Lung (tissue), 11 donors: ENCODE measurements at regions not wholly inside any gene's neighbourhood (a gene's known extent, or its start where the extent isn't known, plus 50 kb on each side); places are given as distances from the start of the nearest gene placed in this dataset.

Experiments
- ATAC-seq: fragments of 200-7000 bp; cut with Tn5 transposase; one replicate; pipeline ENCODE4 v1.9.1; 2020; ENCODE audit warnings: moderate number of reproducible peaks; ENCODE audit not compliant: insufficient read depth, low FRiP score
- DNase-seq, 3 donors: peaks; one replicate each; pipeline ENCODE4 v3.0.0-alpha.2; 2013 to 2017
- H3K27ac ChIP-seq, 2 donors: one replicate each; pipeline ENCODE4 v1.5.1; 2013; ENCODE audit warnings: mild to moderate bottlenecking in 2 of 2, moderate library complexity in 2 of 2, control low read depth in 1 of 2, inconsistent platforms in 1 of 2, low read depth in 1 of 2, low read length in 1 of 2
- H3K27me3 ChIP-seq, 3 donors: one replicate each; pipeline ENCODE4 v1.5.1; 2013; ENCODE audit warnings: low read length in 2 of 3; ENCODE audit not compliant: control insufficient read depth in 3 of 3, insufficient read depth in 3 of 3
- H3K36me3 ChIP-seq, 4 donors: one replicate each; pipeline ENCODE4 v1.5.1; 2013; ENCODE audit warnings: low read length in 4 of 4, mild to moderate bottlenecking in 1 of 4, moderate library complexity in 1 of 4; ENCODE audit not compliant: control insufficient read depth in 4 of 4, insufficient read depth in 4 of 4
- H3K4me1 ChIP-seq, 5 donors: one replicate each; pipeline ENCODE4 v1.5.1; 2013; ENCODE audit warnings: low read length in 5 of 5, mild to moderate bottlenecking in 2 of 5, moderate library complexity in 1 of 5; ENCODE audit not compliant: control insufficient read depth in 5 of 5, insufficient read depth in 5 of 5
- H3K4me3 ChIP-seq: one replicate; pipeline ENCODE4 v1.5.1; 2013; ENCODE audit warnings: mild to moderate bottlenecking, control low read depth, moderate library complexity
- H3K9ac ChIP-seq, 2 donors: one replicate each; pipeline ENCODE4 v1.5.1; 2013; ENCODE audit warnings: low read length in 2 of 2, control low read depth in 1 of 2; ENCODE audit not compliant: insufficient read depth in 1 of 2
- H3K9me3 ChIP-seq, 4 donors: one replicate each; pipeline ENCODE4 v1.5.1; 2013; ENCODE audit warnings: low read length in 3 of 4, mild to moderate bottlenecking in 1 of 4, moderate library complexity in 1 of 4; ENCODE audit not compliant: control insufficient read depth in 4 of 4, insufficient read depth in 3 of 4
- WGBS, 2 donors: extraction: QIAGEN DNeasy Blood & Tissue Kit; methylation state at CpG; one replicate each; pipeline ENCODE4 v1.1.7; 2013; 5-methylcytosine and 5-hydroxymethylcytosine counted together
- TF ChIP-seq, protein P1 (sequence below): IDR thresholded peaks from 2 replicates; pipeline ENCODE4 v1.5.1; 2012; ENCODE audit warnings: mild to moderate bottlenecking; ENCODE audit errors: control extremely low read depth, extremely low read depth
- donor health status: control.
- donor health status: control.
- donor health status: Bipolar disorder and iron deficiency.
- donor health status: healthy.
- donor health status: DM: yes; HTN: yes; CAD: no.

GRCh38 chr2:52135235-52135634 is 1103.3 kb upstream of the NRXN1 start:
- no peak for DNase-seq
- Histone ChIP-seq H3K9me3 (no peaks in the 10 kb centered on the region), H3K9ac (no peak overlapping the region), H3K27me3 (no peaks in the 10 kb centered on the region), H3K4me3 (no peak overlapping the region), H3K36me3 (no peaks in the 10 kb centered on the region), H3K4me1 (no peaks in the 10 kb centered on the region), H3K27ac (no peak overlapping the region)
- ATAC-seq, result no peak
- 66% methylated on average over 2 of the region's 2 CpGs for WGBS, 2 donors
- TF ChIP-seq, protein P1, sequence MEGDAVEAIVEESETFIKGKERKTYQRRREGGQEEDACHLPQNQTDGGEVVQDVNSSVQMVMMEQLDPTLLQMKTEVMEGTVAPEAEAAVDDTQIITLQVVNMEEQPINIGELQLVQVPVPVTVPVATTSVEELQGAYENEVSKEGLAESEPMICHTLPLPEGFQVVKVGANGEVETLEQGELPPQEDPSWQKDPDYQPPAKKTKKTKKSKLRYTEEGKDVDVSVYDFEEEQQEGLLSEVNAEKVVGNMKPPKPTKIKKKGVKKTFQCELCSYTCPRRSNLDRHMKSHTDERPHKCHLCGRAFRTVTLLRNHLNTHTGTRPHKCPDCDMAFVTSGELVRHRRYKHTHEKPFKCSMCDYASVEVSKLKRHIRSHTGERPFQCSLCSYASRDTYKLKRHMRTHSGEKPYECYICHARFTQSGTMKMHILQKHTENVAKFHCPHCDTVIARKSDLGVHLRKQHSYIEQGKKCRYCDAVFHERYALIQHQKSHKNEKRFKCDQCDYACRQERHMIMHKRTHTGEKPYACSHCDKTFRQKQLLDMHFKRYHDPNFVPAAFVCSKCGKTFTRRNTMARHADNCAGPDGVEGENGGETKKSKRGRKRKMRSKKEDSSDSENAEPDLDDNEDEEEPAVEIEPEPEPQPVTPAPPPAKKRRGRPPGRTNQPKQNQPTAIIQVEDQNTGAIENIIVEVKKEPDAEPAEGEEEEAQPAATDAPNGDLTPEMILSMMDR, result no peak

GRCh38 chr2:52128081-52128480 is 1096.1 kb upstream of the NRXN1 start:
- no peak overlapping the region for H3K27ac ChIP-seq
- no peak overlapping the region for H3K4me3 ChIP-seq
- ATAC-seq (no peak), DNase-seq (no peak)
- no peaks in the 10 kb centered on the region for H3K4me1 ChIP-seq
- 55 to 71% methylated on average over 3 of the region's 3 CpGs for whole genome bisulfite sequencing, 2 donors
- no peaks in the 10 kb centered on the region for H3K27me3 ChIP-seq
- no peaks in the 10 kb centered on the region for H3K36me3 ChIP-seq
- TF ChIP-seq, protein P1, result no peak
- H3K9ac ChIP-seq, result no peak overlapping the region
- no peaks in the 10 kb centered on the region for H3K9me3 ChIP-seq

GRCh38 chr2:52127527-52127926 is 1095.6 kb upstream of the NRXN1 start:
- Histone ChIP-seq H3K9ac (no peak overlapping the region), H3K27me3 (no peaks in the 10 kb centered on the region), H3K9me3 (no peaks in the 10 kb centered on the region), H3K27ac (no peak overlapping the region), H3K4me3 (no peak overlapping the region), H3K4me1 (no peaks in the 10 kb centered on the region), H3K36me3 (no peaks in the 10 kb centered on the region)
- TF ChIP-seq, protein P1, result no peak
- ATAC-seq, result no peak
- 79 to 92% methylated on average over 1 of the region's 1 CpG for WGBS, 2 donors
- no peak for DNase-seq

DNA sequence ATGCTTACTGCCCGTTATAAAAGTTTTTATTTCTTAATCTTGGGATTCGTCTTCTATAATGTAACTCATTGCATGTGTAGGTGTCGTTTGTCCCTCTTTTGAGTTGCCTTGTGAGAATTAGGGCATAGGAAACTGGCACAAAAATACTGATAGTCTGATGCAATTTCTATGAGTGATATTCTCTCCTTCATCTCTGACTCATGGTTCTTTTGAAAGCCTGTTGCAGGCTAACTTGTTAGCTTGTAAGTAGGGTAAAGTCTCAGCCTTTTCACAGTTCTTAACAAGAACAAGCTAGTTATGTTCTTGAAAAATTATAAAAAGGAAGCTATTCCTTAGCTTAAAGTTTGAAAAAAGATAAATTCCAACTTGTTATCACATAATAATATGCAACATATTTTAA is 1085.4 kb upstream of the NRXN1 start:
- Histone ChIP-seq H3K4me1 (no peaks in the 10 kb centered on the region), H3K9me3 (peaks cover 0 to 2% (median 0%) of the 10 kb centered on the region in 4 donors), H3K27ac (no peak overlapping the region), H3K9ac (no peak overlapping the region), H3K27me3 (no peaks in the 10 kb centered on the region), H3K4me3 (no peak overlapping the region), H3K36me3 (no peaks in the 10 kb centered on the region)
- no peak for DNase-seq
- no peak for ATAC-seq
- 80 to 85% methylated on average over 3 of the region's 3 CpGs for WGBS, 2 donors
- TF ChIP-seq, protein P1, result no peak
